ENCODE measurements at regions not wholly inside any gene's neighbourhood (a gene's known extent, or its start where the extent isn't known, plus 50 kb on each side); places are given as distances from the start of the nearest gene placed in this dataset.

DNA sequence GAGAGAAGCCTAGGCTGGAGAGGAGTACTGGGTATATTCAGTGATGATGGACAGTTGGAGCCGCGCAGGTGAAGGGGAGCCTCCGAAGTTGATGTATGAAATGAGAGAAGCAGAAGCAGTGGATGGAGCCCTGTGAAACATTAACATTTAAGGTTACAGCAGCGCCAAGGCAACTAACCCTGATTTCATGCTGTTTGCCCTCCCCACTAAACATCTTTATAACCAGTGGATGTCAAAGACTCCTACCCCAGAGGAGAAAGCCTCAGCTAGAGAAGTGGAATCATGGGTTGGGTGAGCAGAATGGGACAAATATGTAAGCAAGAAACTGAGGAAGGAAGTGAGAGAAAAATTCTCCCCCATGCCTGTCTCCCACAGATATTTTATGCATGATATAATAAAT lies 92.0 kb upstream of the NMNAT3 start:
- Mint-ChIP-seq H3K36me3 (ENCODE audit: low read depth) (no peaks in the 10 kb centered on the region), H3K4me3 (no peak overlapping the region), H3K4me1 (no peaks in the 10 kb centered on the region), H3K9me3 (no peaks in the 10 kb centered on the region), H3K27ac (no peak overlapping the region), H3K27me3 (no peaks in the 10 kb centered on the region)
- ChIA-PET CTCF (no interaction called here), POLR2A (no interaction called here)
- DNase-seq, result no peak

DNA sequence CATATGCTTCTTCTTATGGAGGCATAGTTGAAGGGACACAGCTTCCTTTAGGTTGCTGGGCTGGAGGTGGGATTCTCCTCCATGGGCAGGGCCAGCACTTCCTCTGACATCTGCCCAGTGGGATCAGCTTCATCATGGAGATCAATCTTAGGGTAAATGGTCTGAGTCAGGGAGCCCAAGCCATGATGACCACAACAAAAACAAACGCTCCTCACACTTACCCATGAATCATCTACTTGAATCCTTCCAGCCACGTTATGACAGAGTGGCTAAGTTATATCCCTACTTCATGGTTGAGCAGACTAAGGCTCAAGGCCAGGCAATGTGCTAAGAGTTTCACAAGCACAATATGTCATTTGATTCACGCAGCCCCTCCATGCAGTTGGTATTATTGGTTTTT lies 87.2 kb upstream of the NMNAT3 start:
- H3K4me3 Mint-ChIP-seq, result no peak overlapping the region
- no peak overlapping the region for H3K27ac Mint-ChIP-seq
- no peak for DNase-seq
- no peaks in the 10 kb centered on the region for H3K4me1 Mint-ChIP-seq
- H3K9me3 Mint-ChIP-seq, result no peaks in the 10 kb centered on the region
- H3K36me3 Mint-ChIP-seq (ENCODE audit: low read depth), result no peaks in the 10 kb centered on the region
- no peaks in the 10 kb centered on the region for H3K27me3 Mint-ChIP-seq
- CTCF ChIA-PET, result no interaction called here
- POLR2A ChIA-PET, result interaction anchor here (1.0 kb wide), 1 partner anchor 24 kb away, joined by 4 read pairs; no protein-coding TSS in a partner anchor

DNA sequence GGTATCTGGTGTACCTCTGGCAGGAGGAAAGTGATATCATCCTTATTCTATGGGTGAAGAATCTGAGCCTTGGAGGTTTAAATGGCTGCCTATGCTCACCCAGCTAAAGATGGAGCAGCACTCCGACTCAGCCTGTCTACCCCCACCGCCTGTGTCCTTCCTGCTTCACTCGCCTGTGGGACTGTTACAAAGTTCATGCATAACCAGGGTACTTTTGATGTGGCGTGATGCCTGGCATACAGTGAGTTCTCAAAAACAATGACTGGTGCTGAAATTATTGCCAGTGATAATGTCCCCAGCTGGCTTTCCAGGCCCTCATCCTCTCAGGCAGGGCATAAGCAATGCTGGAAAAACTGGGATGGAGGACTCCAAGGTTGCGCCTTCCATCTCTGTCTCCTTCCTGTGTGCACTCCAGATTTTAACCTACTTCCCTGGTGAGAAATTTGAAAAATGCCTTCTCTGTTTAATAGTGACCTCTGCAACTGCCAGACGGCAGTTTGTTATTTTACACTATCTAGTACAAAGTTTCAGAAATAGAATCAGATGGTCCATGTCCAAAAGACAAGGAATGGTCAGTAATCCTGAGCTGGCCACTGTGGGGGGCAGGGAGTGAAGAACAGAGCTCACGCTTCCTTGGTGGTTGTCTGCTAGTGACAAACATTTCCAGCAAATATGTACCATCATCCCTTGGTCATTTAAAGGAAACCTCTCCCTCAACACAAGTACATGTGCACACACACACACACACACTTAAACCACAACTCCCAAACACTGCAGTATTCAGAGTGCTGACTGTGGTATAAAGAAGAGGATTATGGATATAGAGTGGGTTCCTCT lies 86.5 kb upstream of the NMNAT3 start:
- CTCF ChIA-PET, result no interaction called here
- no peak overlapping the region for H3K27ac Mint-ChIP-seq
- H3K4me1 Mint-ChIP-seq, result no peaks in the 10 kb centered on the region
- no peak overlapping the region for H3K4me3 Mint-ChIP-seq
- POLR2A ChIA-PET, result interaction anchor here (1.0 kb wide), 1 partner anchor 23 kb away, joined by 4 read pairs; no protein-coding TSS in a partner anchor
- H3K36me3 Mint-ChIP-seq (ENCODE audit: low read depth), result no peaks in the 10 kb centered on the region
- no peak for DNase-seq
- no peaks in the 10 kb centered on the region for H3K27me3 Mint-ChIP-seq
- no peaks in the 10 kb centered on the region for H3K9me3 Mint-ChIP-seq

DNA sequence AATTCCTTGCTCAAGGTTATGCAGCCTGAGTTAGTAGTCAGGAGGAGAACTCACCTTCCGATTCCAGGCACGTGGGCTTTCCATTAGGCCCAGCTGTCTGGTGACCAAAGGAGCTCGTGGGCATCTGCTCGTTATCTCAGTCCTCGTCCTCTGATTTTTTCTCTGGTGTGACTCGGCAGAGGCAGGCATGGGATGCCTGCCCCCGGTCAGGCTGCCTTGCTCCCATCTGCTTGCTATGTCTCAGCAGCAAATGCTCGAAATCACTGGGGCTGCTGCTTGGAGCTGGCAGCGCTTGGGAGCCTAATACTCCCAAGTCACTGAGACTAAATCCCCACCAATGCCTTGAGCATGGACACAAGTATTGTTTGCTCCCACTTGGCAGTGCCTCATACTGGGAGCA lies 84.5 kb upstream of the NMNAT3 start:
- ChIA-PET CTCF (no interaction called here), POLR2A (no interaction called here)
- Mint-ChIP-seq H3K4me3 (no peak overlapping the region), H3K4me1 (no peaks in the 10 kb centered on the region), H3K9me3 (no peaks in the 10 kb centered on the region), H3K27ac (no peak overlapping the region), H3K36me3 (ENCODE audit: low read depth) (no peaks in the 10 kb centered on the region), H3K27me3 (no peaks in the 10 kb centered on the region)
- DNase-seq, result no peak

DNA sequence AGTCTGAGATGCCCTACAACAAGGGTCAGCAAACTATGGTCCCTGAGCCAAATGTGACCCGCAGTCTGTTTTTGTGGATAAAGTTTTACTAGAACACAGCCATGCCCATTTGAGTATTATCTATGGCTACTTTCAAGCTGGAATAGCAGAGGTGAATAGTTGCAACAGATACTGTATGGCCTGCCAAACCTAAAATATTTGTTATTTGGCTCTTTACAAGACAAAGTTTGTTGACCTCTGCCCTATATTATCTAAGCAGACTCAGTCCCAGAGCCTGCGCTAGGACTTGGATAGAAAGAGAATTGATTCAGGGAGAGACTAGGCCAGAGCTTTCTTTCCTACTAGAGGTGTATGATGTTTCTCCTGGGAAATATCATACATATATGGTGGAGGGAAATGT lies 81.7 kb upstream of the NMNAT3 start:
- no peak overlapping the region for H3K27ac Mint-ChIP-seq
- no peaks in the 10 kb centered on the region for H3K36me3 Mint-ChIP-seq (ENCODE audit: low read depth)
- no peaks in the 10 kb centered on the region for H3K9me3 Mint-ChIP-seq
- DNase-seq, result no peak
- no peak overlapping the region for H3K4me3 Mint-ChIP-seq
- H3K27me3 Mint-ChIP-seq, result no peaks in the 10 kb centered on the region
- ChIA-PET POLR2A (no interaction called here), CTCF (no interaction called here)
- no peaks in the 10 kb centered on the region for H3K4me1 Mint-ChIP-seq

DNA sequence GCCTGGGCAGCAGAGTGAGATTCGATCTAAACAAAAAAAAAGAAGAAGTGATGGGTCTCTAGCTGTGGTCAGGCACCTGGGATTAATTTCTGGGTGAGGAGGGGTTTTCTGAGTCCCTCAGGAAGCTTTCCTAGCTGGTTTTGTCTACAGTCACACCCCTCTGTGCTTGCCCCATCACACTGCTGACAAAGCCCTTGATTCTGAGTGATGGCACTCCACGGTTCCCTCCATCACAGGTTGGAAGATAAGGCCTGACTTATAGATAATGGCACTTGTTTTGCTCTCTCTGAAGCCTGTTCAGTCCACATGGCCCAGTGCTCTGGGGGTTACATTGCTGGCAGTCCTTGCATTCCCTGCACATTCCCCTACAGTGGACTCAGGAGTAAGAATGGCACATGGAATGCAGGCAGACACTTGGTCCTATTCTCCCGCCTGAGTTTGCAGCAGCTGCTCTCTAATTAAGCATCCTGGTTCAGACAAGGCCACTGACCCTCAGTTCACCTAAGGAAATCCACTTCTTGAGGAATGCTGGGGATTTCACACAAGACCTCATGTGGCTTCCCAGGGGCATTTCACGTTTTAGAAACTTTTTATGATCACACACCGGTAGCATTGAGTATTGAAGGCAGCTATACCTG lies 81.0 kb upstream of the NMNAT3 start:
- CTCF ChIA-PET, result no interaction called here
- Mint-ChIP-seq H3K4me1 (no peaks in the 10 kb centered on the region), H3K36me3 (ENCODE audit: low read depth) (no peaks in the 10 kb centered on the region), H3K9me3 (no peaks in the 10 kb centered on the region), H3K4me3 (no peak overlapping the region), H3K27me3 (no peaks in the 10 kb centered on the region), H3K27ac (no peak overlapping the region)
- no peak for DNase-seq
- POLR2A ChIA-PET, result no interaction called here

DNA sequence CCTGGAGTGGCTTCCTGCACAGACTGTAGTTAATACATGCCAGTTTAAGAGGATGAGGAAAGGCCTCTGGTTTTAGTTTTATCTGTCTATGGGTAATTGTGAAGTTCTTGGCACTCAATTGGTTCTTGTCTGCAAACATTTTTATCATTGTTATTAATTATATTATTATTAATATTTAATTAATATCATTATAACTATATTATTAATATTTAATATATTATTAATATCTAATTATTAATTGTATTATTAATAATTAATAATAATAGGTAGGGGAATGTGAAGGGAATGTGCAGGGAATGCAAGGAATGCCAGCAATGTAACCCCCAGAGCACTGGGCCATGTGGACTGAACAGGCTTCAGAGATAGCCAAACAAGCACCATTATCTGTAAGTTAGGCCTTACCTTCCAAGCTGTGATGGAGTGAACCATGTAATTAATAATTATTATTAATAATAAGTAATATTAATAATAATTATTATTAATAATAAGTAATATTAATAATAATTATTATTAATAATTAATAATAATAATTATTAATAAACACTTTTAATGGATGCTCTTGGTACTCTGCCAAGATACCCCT lies 79.8 kb upstream of the NMNAT3 start:
- Mint-ChIP-seq H3K27me3 (no peaks in the 10 kb centered on the region), H3K4me3 (no peak overlapping the region), H3K36me3 (ENCODE audit: low read depth) (no peaks in the 10 kb centered on the region), H3K27ac (no peak overlapping the region), H3K9me3 (no peaks in the 10 kb centered on the region), H3K4me1 (no peaks in the 10 kb centered on the region)
- CTCF ChIA-PET, result no interaction called here
- DNase-seq, result no peak
- POLR2A ChIA-PET, result no interaction called here

DNA sequence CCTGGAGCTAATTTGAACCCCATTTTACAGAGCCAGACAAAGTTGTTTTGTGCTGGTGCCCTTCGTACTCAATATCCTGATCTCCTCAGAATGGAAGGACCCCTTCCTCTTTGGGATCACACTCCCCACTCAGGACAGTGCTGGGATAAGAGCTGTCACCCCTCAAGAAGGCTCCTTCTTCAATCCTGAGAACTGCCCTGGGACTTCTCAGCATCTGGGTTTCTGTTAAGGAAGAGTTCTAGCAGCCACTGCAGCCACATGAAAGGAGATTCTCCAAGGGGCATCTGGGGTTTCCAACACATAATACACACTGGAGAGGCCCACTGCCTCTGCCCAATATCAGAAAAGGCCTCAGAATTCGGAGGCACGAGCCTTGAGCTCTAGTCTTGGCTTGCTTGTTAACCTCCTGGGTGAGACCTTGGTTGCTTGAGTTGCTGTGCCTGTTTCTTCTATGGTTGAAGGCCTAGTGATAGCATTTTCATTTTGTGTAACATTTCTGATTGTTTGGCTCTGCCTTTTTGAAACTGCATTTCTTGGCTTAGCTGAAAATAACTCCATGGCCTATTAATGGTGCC lies 78.8 kb upstream of the NMNAT3 start:
- Mint-ChIP-seq H3K4me3 (no peak overlapping the region), H3K9me3 (no peaks in the 10 kb centered on the region), H3K27ac (no peak overlapping the region), H3K36me3 (ENCODE audit: low read depth) (no peaks in the 10 kb centered on the region), H3K4me1 (no peaks in the 10 kb centered on the region), H3K27me3 (no peaks in the 10 kb centered on the region)
- POLR2A ChIA-PET, result no interaction called here
- no peak for DNase-seq
- CTCF ChIA-PET, result no interaction called here

DNA sequence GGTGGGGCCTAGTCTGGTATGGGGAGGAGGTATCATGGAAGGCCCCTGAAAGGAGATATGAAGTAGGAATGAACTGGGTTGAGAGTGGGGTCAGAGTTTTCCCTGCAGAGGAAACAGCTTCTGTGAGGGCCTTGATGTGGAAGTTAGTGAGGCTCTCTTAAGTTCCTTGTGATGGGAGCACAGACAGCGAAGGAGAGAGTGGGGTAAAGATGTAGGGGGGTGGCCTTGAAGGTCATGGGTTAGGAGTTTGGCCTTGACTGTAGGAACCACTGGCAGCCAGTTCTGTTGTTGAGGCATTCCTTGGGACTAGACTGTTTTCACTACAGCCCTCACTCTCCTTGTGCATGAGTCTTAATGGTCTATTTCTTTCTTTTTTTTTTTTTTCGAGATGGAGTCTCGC lies 77.8 kb upstream of the NMNAT3 start:
- no peak overlapping the region for H3K27ac Mint-ChIP-seq
- no peaks in the 10 kb centered on the region for H3K27me3 Mint-ChIP-seq
- no peaks in the 10 kb centered on the region for H3K9me3 Mint-ChIP-seq
- H3K36me3 Mint-ChIP-seq (ENCODE audit: low read depth), result no peaks in the 10 kb centered on the region
- POLR2A ChIA-PET, result no interaction called here
- H3K4me1 Mint-ChIP-seq, result no peaks in the 10 kb centered on the region
- no peak overlapping the region for H3K4me3 Mint-ChIP-seq
- CTCF ChIA-PET, result no interaction called here
- DNase-seq, result no peak

DNA sequence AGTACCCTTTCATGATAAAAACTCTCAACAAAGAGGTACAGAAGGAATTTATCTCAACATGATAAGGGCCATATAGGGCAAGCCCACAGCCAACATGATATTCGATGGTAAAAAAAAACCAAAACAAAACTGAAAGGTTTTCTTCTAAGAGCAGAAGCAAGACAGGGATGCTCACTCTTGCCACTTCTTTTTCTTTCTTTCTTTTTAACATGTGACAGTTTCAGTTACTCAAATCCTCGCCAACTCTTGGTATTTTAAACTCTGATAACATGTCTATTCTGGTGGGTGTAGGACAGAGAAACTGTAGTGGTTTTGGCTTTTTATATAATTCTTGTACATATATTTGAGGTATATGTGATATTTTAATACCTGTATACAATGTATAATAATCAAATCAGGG lies 74.0 kb upstream of the NMNAT3 start:
- Mint-ChIP-seq H3K27me3 (no peaks in the 10 kb centered on the region), H3K27ac (no peak overlapping the region), H3K4me3 (no peak overlapping the region), H3K9me3 (peaks cover 2% of the 10 kb centered on the region), H3K36me3 (ENCODE audit: low read depth) (no peaks in the 10 kb centered on the region), H3K4me1 (no peaks in the 10 kb centered on the region)
- POLR2A ChIA-PET, result no interaction called here
- DNase-seq, result no peak
- CTCF ChIA-PET, result no interaction called here

DNA sequence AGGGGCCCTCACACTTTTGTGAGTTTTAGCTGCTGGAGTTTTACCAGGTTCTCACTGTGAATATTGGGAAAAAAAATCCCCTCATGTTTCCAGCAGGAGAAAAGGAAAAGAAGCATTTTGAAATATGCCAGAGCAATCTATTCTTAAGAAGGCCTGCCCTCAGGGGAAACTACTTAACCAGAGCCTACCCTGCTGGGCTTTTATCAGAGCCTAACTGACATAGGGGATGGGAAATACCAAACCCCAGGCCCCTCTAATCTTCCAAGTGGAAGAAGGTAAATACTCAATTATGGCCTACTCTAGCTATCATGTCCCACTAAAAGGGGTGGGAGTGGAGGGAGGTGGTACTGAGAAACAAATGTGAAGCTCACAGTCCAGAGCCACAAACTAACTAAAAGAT lies 68.7 kb upstream of the NMNAT3 start:
- H3K4me3 Mint-ChIP-seq, result no peak overlapping the region
- H3K36me3 Mint-ChIP-seq (ENCODE audit: low read depth), result no peaks in the 10 kb centered on the region
- no peak overlapping the region for H3K27ac Mint-ChIP-seq
- CTCF ChIA-PET, result no interaction called here
- peaks cover 2% of the 10 kb centered on the region for H3K9me3 Mint-ChIP-seq
- no peaks in the 10 kb centered on the region for H3K4me1 Mint-ChIP-seq
- H3K27me3 Mint-ChIP-seq, result no peaks in the 10 kb centered on the region
- no peak for DNase-seq
- POLR2A ChIA-PET, result no interaction called here

DNA sequence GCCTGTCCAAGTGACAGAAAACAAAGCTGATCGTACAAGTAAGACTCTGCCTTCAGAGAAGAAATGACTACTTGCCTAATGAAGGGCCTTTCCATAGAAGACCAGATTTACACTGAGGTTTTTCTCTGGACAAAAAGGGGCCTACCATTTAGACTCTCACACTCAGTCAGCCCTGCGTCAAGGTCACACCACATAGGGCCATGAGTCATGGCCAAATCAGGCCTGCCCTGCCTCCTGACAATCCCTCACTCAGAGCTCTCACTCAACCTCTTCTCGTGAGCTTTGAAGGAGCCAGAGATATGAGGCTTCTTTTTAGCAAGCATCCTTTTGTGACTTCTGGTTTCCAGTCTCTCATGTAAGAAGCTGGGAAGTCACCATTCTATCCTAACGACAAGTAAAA lies 68.1 kb upstream of the NMNAT3 start:
- H3K27ac Mint-ChIP-seq, result no peak overlapping the region
- no peaks in the 10 kb centered on the region for H3K4me1 Mint-ChIP-seq
- H3K9me3 Mint-ChIP-seq, result peaks cover 2% of the 10 kb centered on the region
- no peaks in the 10 kb centered on the region for H3K27me3 Mint-ChIP-seq
- H3K36me3 Mint-ChIP-seq (ENCODE audit: low read depth), result no peaks in the 10 kb centered on the region
- DNase-seq, result no peak
- no peak overlapping the region for H3K4me3 Mint-ChIP-seq
- CTCF ChIA-PET, result no interaction called here
- POLR2A ChIA-PET, result no interaction called here

DNA sequence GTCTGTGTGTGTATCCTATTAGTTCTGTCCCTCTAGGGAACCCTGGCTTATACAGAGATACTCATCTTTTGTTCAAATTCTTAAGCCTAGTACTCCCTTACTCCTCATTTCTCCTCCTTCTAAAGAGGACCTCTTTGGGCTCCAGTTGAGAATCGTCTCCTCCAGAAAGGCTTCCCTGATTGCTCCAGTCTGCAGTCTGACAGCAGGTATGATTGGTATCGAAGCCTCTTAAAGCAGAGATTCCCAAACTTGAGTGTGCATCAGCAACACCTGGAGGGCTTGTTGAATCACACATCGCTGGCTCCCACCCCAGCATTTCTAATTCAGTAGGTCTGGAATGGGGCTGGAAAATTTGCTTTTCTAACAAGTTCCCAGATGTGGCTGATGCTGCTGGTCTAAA lies 60.9 kb upstream of the NMNAT3 start:
- POLR2A ChIA-PET, result no interaction called here
- CTCF ChIA-PET, result no interaction called here
- H3K9me3 Mint-ChIP-seq, result no peaks in the 10 kb centered on the region
- no peak overlapping the region for H3K4me3 Mint-ChIP-seq
- H3K4me1 Mint-ChIP-seq, result no peaks in the 10 kb centered on the region
- H3K27ac Mint-ChIP-seq, result no peak overlapping the region
- H3K27me3 Mint-ChIP-seq, result no peaks in the 10 kb centered on the region
- H3K36me3 Mint-ChIP-seq (ENCODE audit: low read depth), result no peaks in the 10 kb centered on the region
- no peak for DNase-seq
